H1 (cell line): ENCODE measurements at regions not wholly inside any gene's neighbourhood (a gene's known extent, or its start where the extent isn't known, plus 50 kb on each side); places are given as distances from the start of the nearest gene placed in this dataset.

Experiments used
- ASH2L ChIP-seq: fragments of 200-600, 300-600 bp; sonication (generic); IDR thresholded peaks from one replicate; pipeline ENCODE4 v1.7.1; 2017; ENCODE audit warnings: low read length
- CBX8 ChIP-seq: fragments of 300-800, 300-1000 bp; sonication (generic); IDR thresholded peaks from 2 replicates; pipeline ENCODE4 v1.7.1; 2016; ENCODE audit warnings: low read depth, low read length, borderline replicate concordance
- EP300 ChIP-seq, 2 experiments: IDR thresholded peaks; 1 replicate in 1 of 2; 2 replicates in 1 of 2; pipeline ENCODE4 v1.6.1; 2011 to 2012; ENCODE audit warnings: low read depth in 2 of 2, low read length in 2 of 2, mild to moderate bottlenecking in 2 of 2, borderline replicate concordance in 1 of 2, inconsistent platforms in 1 of 2, moderate library complexity in 1 of 2
- HDAC2 ChIP-seq, 2 experiments: fragments of 300-600 bp in 1 of 2; sonication (generic) in 1 of 2; IDR thresholded peaks; 2 replicates each; pipeline ENCODE4 v1.6.1; 2011 to 2012; ENCODE audit warnings: low read depth in 2 of 2, low read length in 2 of 2, mild to moderate bottlenecking in 2 of 2, moderate library complexity in 2 of 2, borderline replicate concordance in 1 of 2, inconsistent platforms in 1 of 2
- MAFK ChIP-seq: IDR thresholded peaks from 2 replicates; pipeline ENCODE4 v1.6.1; 2012; ENCODE audit warnings: low read depth, mild to moderate bottlenecking, improper control_type of control experiment, low read length
- RXRA ChIP-seq: IDR thresholded peaks from 2 replicates; pipeline ENCODE4 v1.6.1; 2011; ENCODE audit warnings: low read depth, mild to moderate bottlenecking, low read length, moderate library complexity; ENCODE audit not compliant: insufficient read depth
- TF ChIP-seq, protein P1 (sequence below): IDR thresholded peaks from 2 replicates; pipeline ENCODE4 v1.6.1; 2012; ENCODE audit warnings: inconsistent platforms

DNA sequence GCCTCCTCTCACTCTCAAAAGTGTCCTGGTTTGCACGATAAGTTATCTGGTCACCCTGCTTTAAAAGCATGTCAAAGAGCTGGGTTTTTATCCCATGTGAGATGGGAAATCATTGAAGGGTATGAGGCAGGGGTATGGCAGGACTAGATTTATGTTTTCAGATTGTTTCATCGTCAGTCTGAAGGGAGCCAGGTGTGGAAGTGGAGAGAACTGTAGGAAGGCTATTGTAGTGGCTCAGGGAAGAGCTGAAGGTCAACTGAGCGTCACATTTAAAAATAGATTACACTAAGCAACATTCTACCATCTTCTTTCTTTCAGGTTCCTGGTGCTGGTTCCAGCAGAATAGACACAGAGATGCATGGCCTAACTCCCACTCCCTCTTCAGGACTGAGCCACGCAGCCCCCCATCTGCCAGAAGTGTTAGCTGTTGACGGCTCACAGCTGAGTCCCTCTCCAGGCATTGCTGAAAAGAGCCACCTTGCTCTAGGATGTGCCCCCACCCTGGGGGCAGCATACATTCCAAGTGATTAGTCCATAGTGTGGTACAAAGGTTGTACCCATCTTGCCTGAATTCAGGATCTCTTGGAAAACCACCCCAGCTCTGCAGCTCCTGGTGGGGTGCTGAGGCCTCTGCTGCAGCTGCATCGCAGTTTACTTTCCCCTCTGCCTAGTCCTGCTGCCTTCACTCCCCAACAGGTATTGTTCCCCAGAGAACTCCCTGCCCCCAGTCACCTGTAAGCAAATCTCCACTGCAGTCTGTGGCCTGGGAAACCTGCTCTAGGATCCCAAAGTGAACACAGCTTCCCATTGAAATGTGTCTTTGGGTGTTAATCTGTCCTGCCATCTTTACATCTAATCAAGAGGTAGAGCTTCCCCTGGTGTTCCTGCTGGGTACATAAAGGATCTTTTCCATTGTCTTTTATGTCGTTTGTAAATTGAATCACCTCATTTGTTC, 79.5 kb upstream of the KLF7 start (continued):
- TF ChIP-seq HDAC2 (IDR thresholded peaks at IDR 0.05; ENCODE audit: borderline replicate concordance in 1 of 2, low read depth in 2 of 2, low read length in 2 of 2), result no peak
- no peak for TF ChIP-seq CBX8
- TF ChIP-seq EP300 (IDR thresholded peaks at IDR 0.05; ENCODE audit: borderline replicate concordance in 1 of 2, low read depth in 2 of 2, low read length in 2 of 2), result no peak
- peak; percentile 44 for TF ChIP-seq ASH2L
- TF ChIP-seq MAFK, result no peak
- TF ChIP-seq RXRA, result no peak
- TF ChIP-seq, protein P1, sequence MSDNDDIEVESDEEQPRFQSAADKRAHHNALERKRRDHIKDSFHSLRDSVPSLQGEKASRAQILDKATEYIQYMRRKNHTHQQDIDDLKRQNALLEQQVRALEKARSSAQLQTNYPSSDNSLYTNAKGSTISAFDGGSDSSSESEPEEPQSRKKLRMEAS, result no peak
